ENCODE measurements at regions not wholly inside any gene's neighbourhood (a gene's known extent, or its start where the extent isn't known, plus 50 kb on each side); places are given as distances from the start of the nearest gene placed in this dataset.

- intact Hi-C loops (cut with DNase I): no loop called here
- Histone ChIP-seq H3K27me3 (ENCODE audit: control insufficient read depth, insufficient read depth) (no peaks in the 10 kb centered on the region), H3K9me3 (ENCODE audit: control insufficient read depth, low read length) (no peaks in the 10 kb centered on the region), H3K4me1 (ENCODE audit: control insufficient read depth, insufficient read depth, low read length) (no peaks in the 10 kb centered on the region), H3K27ac (ENCODE audit: low read length) (no peak overlapping the region), H3K4me3 (ENCODE audit: low read length) (no peak overlapping the region)
- 81% methylated on average over 1 of the region's 1 CpG for WGBS
- no peak for DNase-seq
- no peak for ATAC-seq
Observed at GRCh38 chr5:25393957-25394356, 749.2 kb upstream of the CDH10 start.

GRCh38 chr5:25393256-25393655 is 748.5 kb upstream of the CDH10 start:
- DNase-seq (no peak), ATAC-seq (no peak)
- 87% methylated on average over 1 of the region's 1 CpG for WGBS
- intact Hi-C loops (cut with DNase I): no loop called here
- no peak overlapping the region for H3K4me3 ChIP-seq (ENCODE audit: low read length)
- no peaks in the 10 kb centered on the region for H3K4me1 ChIP-seq (ENCODE audit: control insufficient read depth, insufficient read depth, low read length)
- no peaks in the 10 kb centered on the region for H3K27me3 ChIP-seq (ENCODE audit: control insufficient read depth, insufficient read depth)
- H3K27ac ChIP-seq (ENCODE audit: low read length): no peak overlapping the region
- no peaks in the 10 kb centered on the region for H3K9me3 ChIP-seq (ENCODE audit: control insufficient read depth, low read length)

- Histone ChIP-seq H3K9me3 (ENCODE audit: control insufficient read depth, low read length) (no peaks in the 10 kb centered on the region), H3K27ac (ENCODE audit: low read length) (no peak overlapping the region), H3K4me3 (ENCODE audit: low read length) (no peak overlapping the region), H3K27me3 (ENCODE audit: control insufficient read depth, insufficient read depth) (no peaks in the 10 kb centered on the region), H3K4me1 (ENCODE audit: control insufficient read depth, insufficient read depth, low read length) (no peaks in the 10 kb centered on the region)
- intact Hi-C loops (cut with DNase I): no loop called here
- ATAC-seq (no peak), DNase-seq (no peak)
- WGBS: 61% methylated on average over 1 of the region's 1 CpG
Observed at GRCh38 chr5:25387953-25388352, 743.2 kb upstream of the CDH10 start.

GRCh38 chr5:25362799-25363198 is 718.0 kb upstream of the CDH10 start:
- ATAC-seq: no peak
- intact Hi-C loops (cut with DNase I): no loop called here
- peaks cover 4% of the 10 kb centered on the region for H3K9me3 ChIP-seq (ENCODE audit: control insufficient read depth, low read length)

GRCh38 chr5:25358919-25359318 is 714.1 kb upstream of the CDH10 start:
- no peak overlapping the region for H3K4me3 ChIP-seq (ENCODE audit: low read length)
- no peak overlapping the region for H3K27ac ChIP-seq (ENCODE audit: low read length)
- no peaks in the 10 kb centered on the region for H3K4me1 ChIP-seq (ENCODE audit: control insufficient read depth, insufficient read depth, low read length)
- H3K27me3 ChIP-seq (ENCODE audit: control insufficient read depth, insufficient read depth): no peaks in the 10 kb centered on the region
- ATAC-seq (no peak), DNase-seq (no peak)
- peaks cover 7% of the 10 kb centered on the region for H3K9me3 ChIP-seq (ENCODE audit: control insufficient read depth, low read length)
- 95% methylated on average over 2 of the region's 2 CpGs for whole genome bisulfite sequencing
- intact Hi-C loops (cut with DNase I): no loop called here

More at GRCh38 chr5:25362799-25363198, 718.0 kb upstream of the CDH10 start:
- Histone ChIP-seq H3K4me1 (ENCODE audit: control insufficient read depth, insufficient read depth, low read length) (no peaks in the 10 kb centered on the region), H3K27ac (ENCODE audit: low read length) (no peak overlapping the region), H3K4me3 (ENCODE audit: low read length) (no peak overlapping the region), H3K27me3 (ENCODE audit: control insufficient read depth, insufficient read depth) (no peaks in the 10 kb centered on the region)
- DNase-seq: no peak
- 89% methylated on average over 5 of the region's 5 CpGs for WGBS

GRCh38 chr5:25357605-25358004 is 712.8 kb upstream of the CDH10 start:
- Histone ChIP-seq H3K27ac (ENCODE audit: low read length) (no peak overlapping the region), H3K4me3 (ENCODE audit: low read length) (no peak overlapping the region), H3K4me1 (ENCODE audit: control insufficient read depth, insufficient read depth, low read length) (no peaks in the 10 kb centered on the region), H3K9me3 (ENCODE audit: control insufficient read depth, low read length) (peaks cover 4% of the 10 kb centered on the region), H3K27me3 (ENCODE audit: control insufficient read depth, insufficient read depth) (no peaks in the 10 kb centered on the region)
- intact Hi-C loops (cut with DNase I): no loop called here
- WGBS: 84% methylated on average over 8 of the region's 8 CpGs
- ATAC-seq: no peak
- DNase-seq: no peak

GRCh38 chr5:25349746-25350145 is 705.0 kb upstream of the CDH10 start:
- Histone ChIP-seq H3K4me1 (ENCODE audit: control insufficient read depth, insufficient read depth, low read length) (no peaks in the 10 kb centered on the region), H3K4me3 (ENCODE audit: low read length) (no peak overlapping the region), H3K27ac (ENCODE audit: low read length) (no peak overlapping the region), H3K27me3 (ENCODE audit: control insufficient read depth, insufficient read depth) (no peaks in the 10 kb centered on the region), H3K9me3 (ENCODE audit: control insufficient read depth, low read length) (peaks cover 2% of the 10 kb centered on the region)
- intact Hi-C loops (cut with DNase I): no loop called here
- no peak for DNase-seq
- ATAC-seq: no peak

GRCh38 chr5:25345240-25345771 is 700.5 kb upstream of the CDH10 start:
- intact Hi-C loops (cut with DNase I): no loop called here
- Histone ChIP-seq H3K4me1 (ENCODE audit: control insufficient read depth, insufficient read depth, low read length) (no peaks in the 10 kb centered on the region), H3K9me3 (ENCODE audit: control insufficient read depth, low read length) (peaks cover 2% of the 10 kb centered on the region), H3K4me3 (ENCODE audit: low read length) (no peak overlapping the region), H3K27me3 (ENCODE audit: control insufficient read depth, insufficient read depth) (no peaks in the 10 kb centered on the region), H3K27ac (ENCODE audit: low read length) (no peak overlapping the region)
- WGBS: 68% methylated on average over 5 of the region's 5 CpGs
- no peak for DNase-seq
- no peak for ATAC-seq

- Histone ChIP-seq H3K9me3 (ENCODE audit: control insufficient read depth, low read length) (peaks cover 2% of the 10 kb centered on the region), H3K4me1 (ENCODE audit: control insufficient read depth, insufficient read depth, low read length) (no peaks in the 10 kb centered on the region), H3K27ac (ENCODE audit: low read length) (no peak overlapping the region), H3K4me3 (ENCODE audit: low read length) (no peak overlapping the region), H3K27me3 (ENCODE audit: control insufficient read depth, insufficient read depth) (no peaks in the 10 kb centered on the region)
- ATAC-seq: no peak
- 78% methylated on average over 5 of the region's 5 CpGs for WGBS
- intact Hi-C loops (cut with DNase I): no loop called here
- DNase-seq: no peak
Observed at GRCh38 chr5:25339541-25339940, 694.8 kb upstream of the CDH10 start.

GRCh38 chr5:25334350-25334749 is 689.6 kb upstream of the CDH10 start:
- WGBS: 67% methylated on average over 6 of the region's 6 CpGs
- ATAC-seq: no peak
- Histone ChIP-seq H3K27ac (ENCODE audit: low read length) (no peak overlapping the region), H3K4me1 (ENCODE audit: control insufficient read depth, insufficient read depth, low read length) (no peaks in the 10 kb centered on the region), H3K27me3 (ENCODE audit: control insufficient read depth, insufficient read depth) (no peaks in the 10 kb centered on the region), H3K9me3 (ENCODE audit: control insufficient read depth, low read length) (no peaks in the 10 kb centered on the region), H3K4me3 (ENCODE audit: low read length) (no peak overlapping the region)
- DNase-seq: no peak
- intact Hi-C loops (cut with DNase I): no loop called here

GRCh38 chr5:25330721-25331120 is 685.9 kb upstream of the CDH10 start:
- H3K4me1 ChIP-seq (ENCODE audit: control insufficient read depth, insufficient read depth, low read length): no peaks in the 10 kb centered on the region
- H3K27me3 ChIP-seq (ENCODE audit: control insufficient read depth, insufficient read depth): no peaks in the 10 kb centered on the region
- 64% methylated on average over 3 of the region's 3 CpGs for WGBS
- ATAC-seq (no peak), DNase-seq (no peak)
- no peak overlapping the region for H3K27ac ChIP-seq (ENCODE audit: low read length)
- H3K9me3 ChIP-seq (ENCODE audit: control insufficient read depth, low read length): peaks cover 3% of the 10 kb centered on the region
- H3K4me3 ChIP-seq (ENCODE audit: low read length): no peak overlapping the region
- intact Hi-C loops (cut with DNase I): no loop called here

- H3K27me3 ChIP-seq (ENCODE audit: control insufficient read depth, insufficient read depth): no peaks in the 10 kb centered on the region
- no peak overlapping the region for H3K27ac ChIP-seq (ENCODE audit: low read length)
- ATAC-seq: no peak
- H3K4me1 ChIP-seq (ENCODE audit: control insufficient read depth, insufficient read depth, low read length): no peaks in the 10 kb centered on the region
- 77% methylated on average over 2 of the region's 2 CpGs for WGBS
- H3K9me3 ChIP-seq (ENCODE audit: control insufficient read depth, low read length): peaks cover 3% of the 10 kb centered on the region
- no peak for DNase-seq
- no peak overlapping the region for H3K4me3 ChIP-seq (ENCODE audit: low read length)
- intact Hi-C loops (cut with DNase I): no loop called here
Observed at GRCh38 chr5:25327172-25327571, 682.4 kb upstream of the CDH10 start.
